Sigmoid colon (tissue), 4 donors: ENCODE measurements at regions not wholly inside any gene's neighbourhood (a gene's known extent, or its start where the extent isn't known, plus 50 kb on each side); places are given as distances from the start of the nearest gene placed in this dataset.

ENCODE experiments used
- CTCF ChIP-seq, 4 experiments: fragments of 450-650 bp in 3 of 4; fragments of 200-600 bp in 1 of 4; IDR thresholded peaks; one replicate each; pipeline ENCODE4 v1.5.1; 2016 to 2019; ENCODE audit warnings: antibody characterized with exemption in 4 of 4, mild to moderate bottlenecking in 3 of 4, moderate library complexity in 2 of 4
- POLR2A ChIP-seq, 2 donors: fragments of 450-650 bp; IDR thresholded peaks; one replicate each; pipeline ENCODE4 v1.6.1; 2016; ENCODE audit warnings: antibody characterized with exemption in 2 of 2, mild to moderate bottlenecking in 2 of 2, moderate library complexity in 2 of 2
- POLR2AphosphoS5 ChIP-seq, 4 donors: sonication (generic); formaldehyde crosslinking; IDR thresholded peaks; one replicate each; pipeline ENCODE4 v1.6.1; 2017; ENCODE audit warnings: antibody characterized with exemption in 4 of 4

- TF ChIP-seq CTCF (IDR thresholded peaks at IDR 0.05), result no peak
- no peak for TF ChIP-seq POLR2A (IDR thresholded peaks at IDR 0.05)
- no peak for TF ChIP-seq POLR2AphosphoS5 (IDR thresholded peaks at IDR 0.05)
Observed at GRCh38 chr2:189372688-189373257, 68.5 kb upstream of the WDR75 start.
